Stimulated activated CD4-positive, alpha-beta T cell treated with anti-CD3 and anti-CD28 coated beads, Interleukin-12 subunit alpha, Interleukin-12 subunit beta, amount 100 ng/mL, for 4 hours (primary cell): ENCODE measurements at regions not wholly inside any gene's neighbourhood (a gene's known extent, or its start where the extent isn't known, plus 50 kb on each side); places are given as distances from the start of the nearest gene placed in this dataset.
"Not testable (repeated sequence)": the region's sequence is repeated elsewhere in the genome, so short reads cannot be mapped to it uniquely, and the experiment has no call there.

Experiments
- DNase-seq: peaks from one replicate; pipeline ENCODE4 v3.0.0-alpha.2; 2020

DNA sequence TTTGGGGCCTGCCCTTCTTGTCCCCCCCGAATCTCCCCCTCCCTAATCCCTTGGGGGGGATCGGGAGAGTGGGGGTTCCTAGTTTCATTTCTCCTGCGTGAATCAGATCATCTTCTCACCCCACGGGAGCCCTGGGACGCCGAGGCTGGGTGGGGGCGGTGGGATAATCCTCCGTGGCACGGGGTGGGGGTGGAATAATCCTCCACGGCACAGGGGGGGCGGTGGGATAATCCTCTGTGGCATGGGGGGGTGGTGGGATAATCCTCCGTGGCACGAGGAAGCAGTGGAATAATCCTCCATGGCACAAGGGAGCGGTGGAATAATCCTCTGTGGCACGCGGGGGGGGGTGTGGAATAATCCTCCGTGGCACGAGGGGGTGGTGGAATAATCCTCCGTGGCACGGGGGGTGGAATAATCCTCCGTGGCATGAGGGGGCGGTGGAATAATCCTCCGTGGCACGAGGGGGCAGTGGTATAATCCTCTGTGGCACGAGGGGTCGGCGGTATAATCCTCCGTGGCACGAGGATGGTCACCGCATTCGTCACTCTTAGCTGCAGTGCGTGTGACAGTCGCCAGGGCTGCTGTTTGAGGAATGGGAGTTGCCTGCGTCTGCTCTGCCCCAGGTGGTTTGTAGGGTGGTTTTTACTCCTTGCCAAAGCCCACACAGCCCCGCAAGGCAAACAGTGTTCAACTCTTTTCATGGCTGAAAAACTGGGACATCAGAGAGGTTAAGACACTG, 156.9 kb downstream of the LAT start:
- no peak for DNase-seq

GRCh38 chr16:29141121-29141520, 156.3 kb downstream of the LAT start:
- not testable (repeated sequence) for DNase-seq

- DNase-seq = not testable (repeated sequence)
These were observed 155.3 kb downstream of the LAT start for GRCh38 chr16:29139901-29140855.

DNA sequence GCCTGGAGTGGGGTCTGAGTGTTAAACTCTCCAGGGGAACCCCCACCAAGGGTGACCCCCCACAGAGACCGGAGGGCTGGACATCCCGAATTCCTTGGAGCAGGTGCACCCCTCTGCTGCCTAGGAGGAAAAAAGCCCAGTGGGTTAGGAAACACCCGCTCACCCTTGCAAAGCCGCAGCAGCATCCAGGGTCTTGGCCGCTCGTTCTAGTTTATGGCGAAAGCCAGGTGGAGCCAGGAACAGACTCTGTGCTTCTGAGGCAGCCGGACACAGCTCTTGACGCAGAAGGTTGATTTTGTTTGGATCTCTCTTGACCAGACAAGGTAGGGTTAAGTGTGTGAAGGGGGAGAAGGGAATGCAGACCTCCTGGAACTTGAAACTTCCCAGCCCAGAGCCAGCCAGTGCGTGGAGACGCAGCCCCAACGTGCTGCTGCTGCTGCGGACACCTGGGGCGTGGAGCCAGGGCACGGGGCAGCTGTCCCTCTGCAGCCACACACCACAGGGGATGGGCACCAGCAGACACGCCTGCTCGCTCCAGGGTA, 154.5 kb downstream of the LAT start:
- DNase-seq = no peak

DNA sequence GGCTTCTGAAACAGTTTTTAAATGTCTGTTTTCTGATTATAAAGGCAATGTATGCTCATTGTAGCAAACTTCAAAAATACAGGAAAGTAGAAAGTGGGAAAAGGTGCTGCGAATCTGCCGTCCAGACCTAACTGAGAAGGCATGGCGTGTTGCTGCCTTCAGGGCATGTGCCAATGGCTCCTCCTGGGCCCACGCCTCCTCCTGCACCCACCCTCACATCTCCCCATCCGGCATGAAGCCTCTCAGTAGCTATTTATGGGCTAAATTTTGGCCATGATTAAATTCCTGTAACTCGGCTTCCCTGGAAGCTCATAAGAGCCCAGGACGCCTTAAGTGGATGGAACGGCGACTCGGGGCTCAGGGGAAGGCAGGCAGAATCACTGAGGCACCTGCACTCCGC, 153.8 kb downstream of the LAT start:
- DNase-seq = not testable (repeated sequence)

GRCh38 chr16:29137894-29138662, 153.2 kb downstream of the LAT start:
- not testable (repeated sequence) for DNase-seq

GRCh38 chr16:29137461-29137860, 152.6 kb downstream of the LAT start:
- not testable (repeated sequence) for DNase-seq

DNA sequence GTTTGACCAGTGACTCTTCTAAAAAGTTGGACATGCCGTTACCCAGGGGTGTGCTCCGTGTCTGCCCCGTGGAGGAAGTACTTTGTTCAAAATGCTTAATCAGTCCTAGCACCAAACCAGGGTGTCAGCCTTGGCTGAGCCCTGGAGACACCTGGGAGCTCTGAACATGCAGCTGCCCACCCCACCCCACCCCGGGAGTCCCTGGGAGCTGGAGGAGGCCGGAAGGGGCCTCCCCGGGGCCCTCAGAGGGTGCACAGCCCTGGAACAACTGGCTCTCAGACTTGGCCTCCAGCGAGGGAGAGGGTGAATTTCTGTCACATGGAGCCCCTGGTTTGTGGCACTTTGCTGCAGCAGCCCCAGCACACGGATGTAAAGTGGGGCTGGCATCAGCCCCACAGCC, 152.1 kb downstream of the LAT start:
- not testable (repeated sequence) for DNase-seq

- not testable (repeated sequence) for DNase-seq
These were observed 151.3 kb downstream of the LAT start for GRCh38 chr16:29136046-29136696.

DNA sequence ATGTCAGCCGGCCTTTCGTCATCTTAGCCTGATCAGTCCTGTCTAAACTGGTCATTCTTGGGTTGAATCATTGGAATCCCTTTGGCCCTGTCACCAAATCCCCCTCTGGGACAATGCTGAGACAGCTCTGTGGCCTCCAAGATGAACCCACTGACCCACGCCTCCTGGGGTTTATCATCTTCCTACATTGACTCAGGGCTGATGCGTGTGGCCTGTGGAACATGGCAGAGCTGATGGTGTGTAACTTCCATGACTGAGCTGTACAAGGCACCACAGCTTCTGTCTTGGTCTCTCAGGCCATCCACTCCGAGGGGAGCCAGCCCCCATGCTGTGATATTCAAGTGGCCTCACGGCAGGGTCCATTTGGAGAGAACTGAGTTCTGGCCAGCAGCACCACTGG, 150.2 kb downstream of the LAT start:
- not testable (repeated sequence) for DNase-seq

DNA sequence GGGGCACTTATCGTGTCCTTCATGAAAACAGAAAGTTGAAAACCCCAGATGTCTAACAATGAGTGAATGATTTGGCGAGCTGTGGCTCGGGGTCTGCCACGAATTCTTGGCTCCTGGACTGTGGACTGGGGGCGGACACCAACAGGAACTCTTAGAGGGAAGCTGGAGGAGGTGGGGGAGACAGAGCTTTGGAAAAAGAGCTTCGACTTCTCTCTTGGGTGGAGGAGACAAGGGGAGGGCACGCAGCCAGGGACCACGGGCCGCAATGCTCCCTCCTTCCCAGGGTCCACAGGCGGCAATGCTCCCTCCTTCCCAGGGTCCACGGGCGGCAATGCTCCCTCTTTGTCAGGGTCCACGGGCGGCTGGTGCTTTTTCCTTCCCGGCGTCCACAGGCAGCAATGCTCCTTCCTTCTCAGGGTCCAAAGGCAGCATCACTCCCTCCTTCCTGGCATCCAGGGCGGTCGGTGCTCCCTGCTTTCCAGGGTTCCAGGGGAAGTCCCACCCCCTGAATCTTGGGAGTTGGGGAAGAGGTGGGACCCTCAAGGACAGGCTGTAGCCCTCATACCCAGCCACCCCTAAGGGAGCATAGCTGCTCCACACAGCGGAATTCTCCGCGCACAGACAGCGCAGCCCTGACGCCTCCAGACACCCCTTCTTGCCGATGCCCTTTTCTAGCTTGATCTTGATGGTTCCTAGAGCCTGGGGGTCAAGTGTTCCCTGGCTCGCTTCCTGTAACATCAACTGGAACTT, 149.0 kb downstream of the LAT start:
- DNase-seq = not testable (repeated sequence)

- not testable (repeated sequence) for DNase-seq
These were observed 148.0 kb downstream of the LAT start for GRCh38 chr16:29132869-29133268.

GRCh38 chr16:29132444-29132843, 147.6 kb downstream of the LAT start:
- not testable (repeated sequence) for DNase-seq

GRCh38 chr16:29130901-29131851, 146.3 kb downstream of the LAT start:
- DNase-seq = not testable (repeated sequence)

DNA sequence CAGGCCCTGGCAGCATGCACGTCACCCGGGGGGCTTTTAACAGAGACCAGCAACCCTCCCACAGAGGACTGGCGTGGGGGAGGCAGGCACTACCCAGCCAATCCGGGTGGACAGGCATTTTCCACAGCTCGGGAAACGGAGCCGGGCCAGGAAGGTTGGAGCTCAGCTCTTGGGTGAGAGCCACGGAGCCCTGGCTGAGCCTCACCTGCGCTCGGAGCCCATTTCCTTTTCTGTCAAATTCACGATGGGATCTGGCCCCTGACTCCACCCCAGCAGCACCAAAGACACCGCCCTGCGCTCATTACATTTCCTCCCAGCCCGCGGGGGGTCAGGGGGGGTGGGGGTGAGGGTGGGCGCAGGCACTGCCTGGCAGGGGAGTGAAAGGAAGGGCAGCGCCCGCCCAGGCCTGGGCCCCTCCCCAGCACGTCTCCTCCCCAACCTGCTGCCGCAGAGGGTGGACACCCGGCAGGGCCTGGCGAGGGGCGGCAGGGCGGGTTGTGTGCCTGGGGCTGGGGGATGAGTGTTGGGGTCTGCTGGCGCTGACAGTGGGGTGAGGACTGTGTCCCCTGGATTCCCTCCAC, 145.4 kb downstream of the LAT start:
- DNase-seq = not testable (repeated sequence)

DNA sequence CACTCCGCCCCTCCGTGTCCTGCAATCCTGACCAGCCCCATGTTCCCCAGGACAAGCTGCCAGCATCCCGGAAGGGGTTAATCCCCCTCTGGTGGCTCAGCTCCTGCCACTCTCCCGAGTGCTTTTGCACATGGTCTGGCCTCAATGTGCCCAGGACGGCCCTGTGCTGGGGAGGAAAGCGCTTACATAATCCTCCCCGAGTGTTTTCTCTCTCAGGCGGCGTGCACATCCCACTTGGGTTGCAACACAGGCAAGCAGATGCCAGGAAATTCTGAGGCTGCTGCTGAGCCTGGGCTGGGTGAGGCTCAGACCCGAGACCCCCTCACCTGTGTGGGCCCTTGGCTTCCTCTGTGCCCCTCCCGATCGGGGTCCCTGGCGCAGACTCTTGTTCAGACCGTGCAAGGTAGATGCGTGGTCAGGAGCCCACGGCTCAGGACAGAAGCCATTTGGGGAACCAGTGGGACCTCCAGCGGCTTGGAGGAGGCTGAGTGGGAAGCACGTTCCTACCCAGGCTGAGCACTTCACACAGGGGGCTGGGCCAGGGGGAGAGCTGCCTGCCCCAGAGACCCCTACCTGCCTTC, 144.7 kb downstream of the LAT start:
- not testable (repeated sequence) for DNase-seq

DNA sequence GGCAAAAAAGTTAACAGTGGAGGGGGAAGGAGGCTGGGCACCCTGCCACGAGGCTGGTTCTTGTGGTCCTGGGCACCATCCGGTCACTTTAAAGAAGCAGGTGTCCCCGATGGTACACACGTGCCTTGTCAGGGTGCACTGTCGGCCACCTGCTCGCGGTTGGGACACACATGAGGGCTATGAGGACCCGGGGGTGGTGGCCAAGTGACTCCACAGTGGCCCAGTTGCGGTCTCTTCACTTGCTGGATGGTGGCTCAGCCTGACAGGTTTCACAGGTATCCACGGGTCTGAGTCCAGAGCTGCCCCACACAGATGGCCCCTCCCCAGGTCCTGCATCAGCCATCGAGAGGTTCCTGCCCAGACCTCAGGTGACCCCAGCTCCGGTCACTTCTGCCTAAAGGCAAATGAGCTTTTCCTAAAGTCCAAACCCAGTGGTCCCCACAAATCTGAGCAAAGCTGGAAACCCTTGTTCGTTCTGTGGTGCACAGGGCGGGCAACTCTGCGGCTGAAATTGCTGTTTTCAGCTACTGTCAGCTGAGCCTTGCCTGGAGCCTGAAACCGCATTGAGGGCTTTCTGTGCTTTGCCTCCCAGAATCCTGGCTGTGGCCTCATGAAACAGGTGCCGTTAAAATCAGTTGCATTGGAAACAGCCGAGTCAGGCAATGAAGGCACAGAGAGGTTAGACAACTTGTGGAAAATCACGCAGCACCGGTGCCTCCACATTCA, 144.0 kb downstream of the LAT start:
- not testable (repeated sequence) for DNase-seq

GRCh38 chr16:29127806-29128420, 143.1 kb downstream of the LAT start:
- not testable (repeated sequence) for DNase-seq
